Activated CD4-positive, CD25-positive, alpha-beta regulatory T cell treated with anti-CD3 and anti-CD28 coated beads, Interleukin-2, amount 50 U/mL, for 16 hours (primary cell): ENCODE measurements at regions not wholly inside any gene's neighbourhood (a gene's known extent, or its start where the extent isn't known, plus 50 kb on each side); places are given as distances from the start of the nearest gene placed in this dataset.

ENCODE experiments used
- DNase-seq: peaks from one replicate; pipeline ENCODE4 v3.0.0-alpha.2; 2020; ENCODE audit warnings: low read depth, low spot score

GRCh38 chr3:67882981-67883380 is 228.6 kb upstream of the SUCLG2 start:
- DNase-seq: no peak

GRCh38 chr3:67876261-67876660 is 221.8 kb upstream of the SUCLG2 start:
- DNase-seq: no peak

DNA sequence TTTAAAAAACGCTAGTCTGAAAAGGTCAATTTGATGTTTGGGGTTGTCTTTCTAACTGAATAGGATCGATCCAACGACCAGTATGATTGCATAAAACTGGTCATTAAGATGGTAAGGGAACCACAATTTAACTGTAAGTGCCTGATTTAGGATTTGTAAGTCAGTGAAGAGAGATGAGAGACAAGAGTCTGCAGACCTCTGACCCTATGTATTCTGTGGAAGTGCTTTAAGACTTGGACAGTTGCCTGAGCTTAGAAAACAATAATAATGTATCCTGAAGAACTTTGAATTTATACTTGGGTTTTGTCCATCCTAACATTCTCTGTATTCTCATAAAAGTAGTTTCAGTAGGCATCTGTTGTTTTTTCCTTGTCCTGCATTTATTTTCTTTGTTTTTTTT is 221.4 kb upstream of the SUCLG2 start:
- no peak for DNase-seq

DNA sequence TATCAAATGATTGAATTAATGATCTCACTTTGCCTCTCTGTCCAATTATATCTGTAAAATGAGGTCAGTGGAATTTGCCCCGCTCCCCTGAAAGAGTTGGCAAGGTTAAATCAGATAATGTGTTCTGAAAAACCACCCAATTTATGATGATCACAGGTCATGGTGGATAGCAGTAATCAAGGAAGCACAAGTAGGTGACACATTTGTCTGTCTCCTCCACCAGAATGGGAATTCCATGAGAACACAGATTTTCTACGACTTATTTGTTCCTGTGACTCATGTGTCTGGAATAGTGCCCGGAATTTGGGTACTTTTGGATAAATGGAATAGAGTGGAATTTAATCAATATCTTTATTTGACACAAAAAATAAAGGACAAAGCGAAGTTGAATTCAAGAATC is 220.9 kb upstream of the SUCLG2 start:
- no peak for DNase-seq

GRCh38 chr3:67870477-67870876 is 216.1 kb upstream of the SUCLG2 start:
- DNase-seq: no peak

GRCh38 chr3:67866571-67866970 is 212.2 kb upstream of the SUCLG2 start:
- no peak for DNase-seq

GRCh38 chr3:67864587-67865183 is 210.3 kb upstream of the SUCLG2 start:
- DNase-seq: no peak

GRCh38 chr3:67863869-67864268 is 209.5 kb upstream of the SUCLG2 start:
- no peak for DNase-seq

DNA sequence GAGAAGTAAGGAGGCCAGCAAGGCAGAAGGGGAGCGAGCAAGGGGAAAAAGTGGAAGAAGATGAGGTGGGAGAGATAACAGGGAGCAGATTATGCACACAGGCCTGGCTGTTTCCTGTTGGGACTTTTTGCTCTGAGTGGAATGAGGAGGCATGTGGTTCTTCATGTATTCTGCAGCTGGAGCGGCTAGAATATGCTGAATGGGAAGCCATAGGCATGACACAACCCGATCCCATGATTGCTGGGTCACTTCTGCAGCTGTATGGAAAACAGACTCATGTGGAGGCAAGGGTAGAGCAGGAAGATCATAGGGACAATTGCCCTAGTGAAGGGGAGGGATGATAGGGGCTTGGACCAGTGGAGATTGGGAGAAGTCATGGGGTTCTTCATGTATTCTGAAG is 206.0 kb upstream of the SUCLG2 start:
- no peak for DNase-seq

- DNase-seq: no peak
These were observed 204.1 kb upstream of the SUCLG2 start for GRCh38 chr3:67858492-67858891.

- DNase-seq: no peak
These were observed 202.3 kb upstream of the SUCLG2 start for GRCh38 chr3:67856718-67857117.

GRCh38 chr3:67854663-67855062 is 200.3 kb upstream of the SUCLG2 start:
- no peak for DNase-seq

DNA sequence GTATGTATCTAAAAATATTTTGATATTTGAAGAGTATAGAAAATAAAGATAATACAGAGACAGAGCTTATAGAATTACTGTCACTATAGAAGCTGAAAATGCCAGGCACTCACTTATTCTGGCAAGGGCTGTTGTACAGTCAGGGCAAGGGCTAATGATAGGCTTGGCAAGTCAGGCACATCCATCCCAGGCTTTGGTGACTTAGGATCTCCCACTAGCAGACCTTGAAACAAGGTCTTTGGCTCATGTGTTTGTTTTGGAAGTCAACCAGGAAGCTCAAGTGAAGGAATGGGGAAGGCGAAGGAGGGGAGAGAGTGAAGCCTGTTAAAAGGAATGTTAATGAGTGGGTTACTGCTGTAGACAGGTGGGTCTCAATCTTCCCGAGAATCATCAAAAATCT is 199.1 kb upstream of the SUCLG2 start:
- DNase-seq: no peak

DNA sequence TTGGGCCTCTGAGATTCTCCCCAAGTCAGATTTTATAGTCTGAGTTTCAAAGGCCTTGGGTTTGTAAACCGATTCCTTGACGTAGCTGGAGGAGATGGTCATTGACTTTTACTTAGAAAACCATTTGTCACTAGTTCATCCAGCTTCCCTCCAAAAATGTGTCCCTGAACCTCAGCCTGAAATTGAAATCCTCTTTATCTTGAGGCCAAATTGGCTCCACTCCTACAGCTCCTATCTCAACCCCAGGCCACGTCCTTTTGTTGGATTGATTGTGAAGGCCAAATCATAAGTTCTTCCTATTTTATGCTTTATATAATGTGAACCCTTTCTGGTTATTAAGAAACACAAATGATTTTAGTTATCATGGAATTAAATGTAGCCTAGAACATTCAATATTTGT is 193.9 kb upstream of the SUCLG2 start:
- no peak for DNase-seq

DNA sequence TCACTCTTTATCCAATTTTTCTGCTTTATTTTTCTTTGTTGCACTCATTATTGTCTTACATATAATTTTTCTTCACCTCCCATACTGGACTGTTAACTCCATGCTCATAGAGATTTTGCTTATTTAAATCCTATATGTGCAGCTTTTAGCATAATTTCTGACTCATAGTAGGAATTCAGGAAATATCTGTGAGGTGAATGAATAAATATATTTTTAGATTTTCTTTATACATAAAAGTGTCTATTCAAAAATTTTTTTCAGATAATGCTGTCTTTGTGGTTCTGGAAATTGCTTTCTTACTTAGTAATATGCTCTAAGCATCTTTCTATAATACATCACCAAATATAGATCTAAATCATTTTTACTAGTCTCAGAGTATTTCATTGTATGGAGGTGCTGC is 191.8 kb upstream of the SUCLG2 start:
- DNase-seq: no peak

DNA sequence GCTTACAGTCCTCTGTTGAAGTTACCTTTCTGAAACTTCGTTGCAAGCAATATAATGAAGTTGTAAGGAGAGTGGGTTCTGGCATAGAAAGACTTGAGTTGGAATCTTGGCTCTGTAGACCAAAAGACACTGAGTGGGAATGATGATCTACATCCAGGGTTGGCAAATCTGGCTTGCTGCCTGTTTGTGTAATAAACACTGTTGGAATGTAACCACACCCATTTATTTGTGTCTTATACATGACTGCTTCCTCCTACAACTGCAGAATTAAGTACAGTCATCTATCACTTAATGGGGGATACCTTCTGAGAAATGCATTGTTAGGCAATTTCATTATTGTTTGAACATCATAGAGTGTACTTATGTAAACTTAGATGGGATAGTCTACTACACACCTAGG is 178.4 kb upstream of the SUCLG2 start:
- DNase-seq: no peak

GRCh38 chr3:67831262-67831661 is 176.8 kb upstream of the SUCLG2 start:
- DNase-seq: no peak

DNA sequence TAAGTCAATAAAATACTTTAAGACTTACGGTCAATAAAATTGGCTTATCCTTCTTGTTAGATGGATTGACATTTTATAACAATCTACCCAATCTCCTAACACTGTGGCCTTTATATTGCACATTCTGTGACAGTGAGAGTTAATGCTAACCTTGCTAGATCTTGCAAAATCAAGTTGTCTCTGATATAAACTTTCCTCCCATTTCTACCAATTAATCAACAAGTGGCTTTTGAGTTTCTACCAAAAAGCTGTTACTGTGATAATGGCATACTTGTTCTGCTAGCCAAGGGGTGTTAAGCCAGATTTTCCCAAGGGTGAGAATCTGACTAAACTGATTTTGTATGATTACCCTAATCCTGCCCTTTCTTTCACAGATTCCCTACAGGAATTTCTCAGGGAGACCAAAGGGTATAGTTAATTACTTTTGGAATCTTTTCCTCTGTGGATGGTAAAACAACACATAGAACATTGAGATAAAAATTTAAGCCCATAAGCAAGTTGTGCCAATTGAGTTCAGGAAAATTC is 174.1 kb upstream of the SUCLG2 start:
- DNase-seq: no peak

GRCh38 chr3:67821135-67821534 is 166.7 kb upstream of the SUCLG2 start:
- no peak for DNase-seq

GRCh38 chr3:67819447-67819846 is 165.0 kb upstream of the SUCLG2 start:
- no peak for DNase-seq

- no peak for DNase-seq
These were observed 155.0 kb upstream of the SUCLG2 start for GRCh38 chr3:67809370-67809935.

DNA sequence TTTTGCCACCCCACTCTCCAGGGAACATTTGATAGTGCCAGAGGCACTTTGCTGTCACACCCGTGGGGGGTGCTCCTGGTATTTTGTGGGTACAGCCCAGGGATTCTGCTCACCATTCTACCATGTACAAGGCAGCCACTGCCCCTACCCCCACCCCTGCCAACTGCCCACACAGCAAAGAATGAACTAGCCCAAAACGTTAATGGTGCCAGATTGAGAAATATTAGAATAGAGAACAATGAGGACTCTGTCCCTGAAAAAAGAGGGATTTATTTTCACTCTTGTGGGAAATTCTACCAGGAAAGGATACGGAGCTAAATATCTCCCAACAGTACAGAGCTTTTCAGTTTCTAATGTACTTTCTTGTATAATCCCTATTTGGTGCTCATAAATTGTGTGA is 154.5 kb upstream of the SUCLG2 start:
- no peak for DNase-seq

DNA sequence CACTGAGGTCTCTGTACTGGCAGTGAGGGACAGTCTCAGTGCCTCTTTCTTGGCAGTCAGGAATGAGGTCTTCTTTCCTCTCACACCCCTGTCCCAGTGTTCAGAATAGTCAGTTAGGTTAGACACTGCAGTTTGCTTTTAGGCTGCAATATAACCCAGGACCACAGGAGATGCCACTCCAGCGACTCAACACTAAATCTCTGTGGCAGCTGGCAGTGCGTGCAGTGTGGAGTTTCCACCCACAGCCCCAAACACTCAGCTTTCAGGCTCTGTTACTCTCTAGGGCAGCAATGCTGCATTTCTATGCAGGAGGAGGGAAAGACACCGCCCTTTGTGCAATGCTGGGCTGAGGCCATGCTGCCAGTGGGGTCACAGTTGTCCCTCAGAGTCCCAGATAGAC is 150.2 kb upstream of the SUCLG2 start:
- DNase-seq: no peak

- DNase-seq: no peak
These were observed 149.7 kb upstream of the SUCLG2 start for GRCh38 chr3:67804089-67804488.
